ENCODE measurements at regions not wholly inside any gene's neighbourhood (a gene's known extent, or its start where the extent isn't known, plus 50 kb on each side); places are given as distances from the start of the nearest gene placed in this dataset.
"Not testable (repeated sequence)": the region's sequence is repeated elsewhere in the genome, so short reads cannot be mapped to it uniquely, and the experiment has no call there.

DNA sequence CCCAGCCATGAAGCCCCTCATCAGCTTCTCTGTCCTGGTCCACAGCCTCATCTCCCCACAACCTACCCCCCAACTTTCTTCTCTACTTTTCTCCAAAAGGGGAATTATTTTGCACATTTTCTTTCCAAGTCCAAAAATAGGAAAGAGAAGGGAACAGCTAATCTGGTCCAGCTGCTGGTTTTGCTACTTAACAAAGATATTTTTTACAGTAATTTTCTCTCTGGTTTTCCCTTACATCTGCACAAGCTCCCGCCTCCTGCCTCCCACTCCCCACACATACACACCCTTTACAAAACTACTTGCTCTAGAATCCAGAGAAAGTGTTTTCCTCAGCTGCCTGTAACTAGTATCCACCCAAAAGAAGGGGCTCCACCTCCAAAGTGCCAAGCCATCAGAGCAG lies 177.2 kb downstream of the POLR2M start:
- DNase-seq = no peak

DNA sequence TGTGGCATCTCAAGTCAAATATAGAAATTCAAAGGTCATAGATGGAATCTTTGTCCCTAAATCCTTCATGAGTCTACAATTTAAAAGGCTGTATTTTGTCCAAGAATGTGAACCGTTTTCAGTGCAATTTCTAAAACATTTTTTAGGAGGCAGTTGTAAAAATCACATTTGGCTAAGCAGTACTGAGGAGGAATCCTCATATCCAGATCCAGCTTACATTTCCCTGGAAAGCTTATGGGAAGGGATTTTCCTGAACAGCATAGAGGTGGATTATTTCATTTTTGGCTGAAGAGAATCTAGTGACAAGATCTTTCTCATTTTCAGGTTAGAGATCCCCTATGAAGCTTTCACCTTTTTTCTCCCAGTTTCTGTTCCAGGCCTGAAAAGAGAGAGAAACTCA lies 178.4 kb downstream of the POLR2M start:
- DNase-seq = no peak

DNA sequence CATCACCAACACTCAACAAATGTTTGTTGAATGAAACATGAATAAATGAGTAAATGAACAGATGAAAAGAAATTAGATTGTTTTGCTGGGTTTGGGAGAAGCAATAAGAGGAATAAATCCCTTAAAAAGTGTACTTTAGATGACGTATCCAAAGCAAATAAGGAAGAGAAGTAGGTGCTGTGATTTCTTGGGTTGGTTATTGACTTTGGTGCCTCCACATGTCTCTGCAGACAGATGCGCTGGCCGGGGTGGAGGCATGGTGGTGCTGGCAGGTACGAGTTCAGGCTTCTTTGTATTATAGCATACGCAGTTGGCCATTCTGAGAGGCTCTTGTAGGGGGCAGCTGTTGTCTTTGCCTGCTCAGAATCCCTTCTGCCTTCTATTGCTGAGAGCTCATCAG lies 178.9 kb downstream of the POLR2M start:
- DNase-seq = no peak

DNA sequence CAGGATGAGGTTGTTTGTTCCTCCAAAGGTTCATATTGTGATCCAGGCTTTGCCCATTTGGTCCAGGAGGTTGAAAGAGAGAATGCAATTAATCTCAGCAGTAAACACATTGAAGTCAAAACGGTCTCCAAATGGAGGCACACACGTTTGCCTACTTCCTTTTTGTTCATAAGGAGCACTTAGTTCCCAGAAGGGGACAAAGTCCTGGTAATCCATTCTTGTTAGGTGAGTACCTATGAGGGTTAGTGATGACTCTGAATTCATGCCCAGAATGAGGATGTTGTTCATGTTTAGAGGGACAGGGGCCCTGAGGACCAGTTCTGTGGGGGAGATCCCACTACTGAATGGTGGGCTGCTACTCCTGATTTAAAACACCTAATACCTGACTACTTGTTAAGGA lies 177.7 kb downstream of the ALDH1A2 start:
- DNase-seq = no peak

DNA sequence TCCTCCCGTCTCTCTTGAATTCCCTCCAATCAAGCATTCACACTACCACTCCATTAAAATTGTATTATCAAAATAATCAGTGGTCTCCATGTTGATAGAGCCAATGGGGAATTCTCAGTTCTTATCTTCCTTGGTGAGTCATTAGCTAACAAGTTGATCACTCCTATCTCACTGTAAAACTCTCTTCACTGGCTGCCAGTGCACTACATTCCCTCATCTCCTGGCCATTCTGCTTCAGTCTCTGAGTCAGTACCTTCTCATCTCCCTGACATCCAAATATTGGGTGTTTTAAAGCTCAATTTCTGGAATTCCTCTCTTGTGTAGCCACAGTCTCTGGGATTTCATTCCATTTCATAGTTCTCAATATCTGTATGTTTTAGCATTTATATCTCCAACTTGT lies 175.2 kb downstream of the ALDH1A2 start:
- DNase-seq = no peak

DNA sequence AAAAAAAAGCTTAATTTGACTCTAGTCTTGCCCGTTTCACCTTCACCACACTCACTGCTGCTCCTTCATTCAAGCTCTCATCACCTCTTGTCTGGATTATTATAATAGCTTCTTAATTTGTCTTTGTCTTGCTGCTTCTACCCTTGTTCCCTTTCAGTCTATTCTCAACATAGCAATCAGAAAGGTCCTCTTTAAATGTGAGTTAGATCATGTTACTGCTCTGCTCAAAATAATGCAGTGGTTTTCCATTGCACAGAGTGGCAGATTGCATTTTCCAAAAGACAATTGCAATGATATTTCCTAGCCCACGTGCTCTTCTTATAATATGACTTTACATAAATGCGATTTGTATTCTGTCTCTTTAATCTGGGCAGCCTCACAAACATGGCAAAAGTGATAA lies 174.6 kb downstream of the ALDH1A2 start:
- DNase-seq = no peak

DNA sequence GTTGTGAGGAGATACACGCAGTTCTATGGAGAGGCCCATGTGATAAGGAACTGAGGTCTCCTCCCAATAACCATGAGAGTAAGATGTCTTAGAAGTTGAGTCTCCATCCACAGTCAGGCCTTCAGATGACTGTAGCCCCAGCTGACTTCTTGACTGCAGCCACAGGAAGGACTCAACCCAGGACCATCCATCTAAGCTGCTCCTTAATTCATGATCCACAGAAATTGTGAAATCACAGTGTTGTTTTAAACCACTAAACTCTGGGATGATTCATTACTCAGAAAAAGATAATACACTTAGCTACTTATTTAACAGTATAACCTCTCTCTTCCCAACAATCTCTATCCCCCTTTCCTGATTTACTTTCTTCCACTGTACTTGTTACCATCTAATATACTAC lies 173.3 kb downstream of the ALDH1A2 start:
- no peak for DNase-seq

DNA sequence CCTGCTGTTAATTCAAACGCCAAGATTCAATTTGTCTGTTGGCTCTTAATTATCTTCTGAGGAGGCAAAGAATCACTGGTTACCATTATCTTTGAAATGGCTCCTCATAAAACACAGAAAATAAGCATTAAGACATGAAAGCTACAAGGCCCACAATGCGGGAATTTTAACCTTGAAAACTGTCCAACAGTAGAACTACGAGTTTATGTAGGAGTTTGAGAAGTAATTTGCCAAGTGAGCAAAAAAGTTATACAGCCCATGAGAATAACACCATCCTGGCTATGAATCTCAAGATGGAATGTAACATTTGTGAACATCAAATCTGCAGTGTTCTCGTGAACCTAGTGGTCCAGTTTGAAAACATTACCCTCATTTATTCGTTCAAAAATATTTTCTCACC lies 172.5 kb downstream of the ALDH1A2 start:
- no peak for DNase-seq

DNA sequence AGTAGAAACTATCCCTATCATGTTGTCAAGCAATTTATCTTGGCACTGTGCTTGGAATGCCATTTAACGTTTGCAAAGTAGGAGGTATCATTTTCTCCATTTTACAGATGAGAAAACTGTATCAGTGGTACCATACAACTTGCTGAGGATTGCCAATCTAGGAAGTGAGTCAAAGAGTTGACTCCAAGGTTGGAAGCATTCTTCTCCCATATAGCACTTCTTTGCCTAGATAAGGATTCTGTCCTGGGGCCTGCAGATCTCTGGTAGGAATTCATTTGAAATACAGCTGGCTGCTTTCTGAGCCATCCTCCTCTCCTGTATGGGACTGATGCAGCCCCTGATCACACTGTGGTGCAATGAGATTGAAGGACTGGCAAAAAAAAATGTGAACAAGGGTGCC lies 170.2 kb downstream of the ALDH1A2 start:
- DNase-seq = no peak

DNA sequence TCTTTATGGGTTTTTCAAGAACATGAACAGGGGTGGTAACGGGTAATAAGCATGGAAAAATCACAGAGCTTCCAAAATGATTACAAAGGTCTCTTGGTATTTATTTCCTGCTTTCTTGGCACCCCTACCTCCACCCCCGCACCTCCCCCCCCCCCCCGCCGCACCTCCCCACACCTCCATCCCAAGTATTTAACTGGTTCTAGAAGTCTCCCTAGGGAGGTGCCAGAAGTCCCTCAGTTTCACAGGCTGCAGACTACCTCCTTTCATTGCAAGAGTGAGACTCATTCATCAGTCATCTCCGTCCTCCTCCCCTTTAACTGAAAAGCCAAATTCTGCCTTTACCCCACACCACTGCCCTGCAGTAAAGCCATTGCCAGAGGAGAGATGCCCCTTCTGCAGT lies 169.4 kb downstream of the ALDH1A2 start:
- DNase-seq = no peak

DNA sequence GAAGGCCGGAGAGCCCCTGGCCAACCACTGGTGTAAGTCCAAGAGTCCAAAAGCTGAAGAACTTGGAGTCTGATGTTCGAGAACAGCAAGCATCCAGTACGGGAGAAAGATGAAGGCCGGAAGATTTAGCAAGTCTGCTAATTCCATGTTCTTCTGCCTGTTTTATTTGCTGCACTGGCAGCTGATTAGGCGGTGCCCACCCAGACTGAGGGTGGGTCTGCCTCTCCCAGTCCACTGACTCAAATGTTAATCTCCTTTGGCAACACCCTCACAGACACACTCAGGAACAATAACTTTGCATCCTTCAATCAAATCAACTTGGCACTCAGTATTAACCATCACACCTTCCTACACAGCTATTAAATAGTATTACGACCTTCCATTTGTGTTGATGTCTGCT lies 168.6 kb downstream of the ALDH1A2 start:
- not testable (repeated sequence) for DNase-seq

DNA sequence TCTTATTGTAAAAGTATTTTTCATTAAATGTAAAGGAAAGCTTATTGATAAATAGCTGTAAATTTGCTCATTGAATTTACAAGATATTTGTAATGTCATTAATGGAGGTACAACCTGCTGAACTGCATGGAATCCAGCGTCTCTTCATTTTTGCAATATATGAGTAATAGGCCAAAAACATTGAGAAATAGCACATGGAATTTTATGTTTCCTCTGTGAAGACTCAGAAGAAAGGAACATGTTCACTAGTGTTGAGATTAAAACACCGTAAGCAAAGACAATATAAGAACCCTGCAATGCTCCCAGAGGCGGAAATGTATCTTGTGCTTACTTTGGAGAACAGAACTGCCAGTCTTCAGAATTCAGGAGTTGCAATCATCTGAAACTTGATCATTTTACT lies 167.6 kb downstream of the ALDH1A2 start:
- no peak for DNase-seq

DNA sequence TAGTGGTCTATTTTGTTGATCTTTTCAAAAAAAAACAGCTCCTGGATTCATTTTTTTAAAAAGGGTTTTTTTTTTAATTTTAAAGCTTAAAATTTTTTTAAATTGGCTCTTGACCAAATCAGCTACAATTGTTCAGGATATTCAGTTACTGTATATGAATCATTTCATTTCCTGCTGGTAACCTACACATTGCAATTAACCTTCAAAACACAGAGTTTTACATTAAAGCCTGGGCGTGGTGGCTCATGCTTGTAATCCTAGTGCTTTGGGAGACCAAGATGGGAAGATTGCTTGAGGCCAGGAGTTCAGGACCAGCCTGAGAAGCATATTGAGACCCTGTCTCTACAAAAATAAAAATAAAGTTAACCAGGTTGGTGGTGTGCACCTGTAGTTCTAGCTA lies 163.4 kb downstream of the ALDH1A2 start:
- no peak for DNase-seq
